Gastrocnemius medialis (tissue), 4 donors: ENCODE measurements at regions not wholly inside any gene's neighbourhood (a gene's known extent, or its start where the extent isn't known, plus 50 kb on each side); places are given as distances from the start of the nearest gene placed in this dataset.

Experiments
- ATAC-seq, 2 donors: fragments of 150-250 bp; one replicate each; pipeline ENCODE4 v1.9.1; 2016
- DNase-seq, 2 donors: peaks; one replicate each; pipeline ENCODE4 v3.0.0-alpha.2; 2019
- H3K27ac ChIP-seq, 4 donors: fragments of 200-600 bp; sonication (generic); 1 replicate in 1 of 4; 2 replicates in 3 of 4; pipeline ENCODE4 v1.5.1; 2016 to 2018; ENCODE audit warnings: mild to moderate bottlenecking in 2 of 4, moderate library complexity in 1 of 4
- H3K27me3 ChIP-seq, 3 donors: fragments of 200-600 bp; sonication (generic) in 2 of 3; 1 replicate in 1 of 3; 2 replicates in 2 of 3; pipeline versions ENCODE4 v1.5.1 to v1.6.0; 2016 to 2019; ENCODE audit warnings: mild to moderate bottlenecking in 1 of 3, moderate library complexity in 1 of 3
- H3K36me3 ChIP-seq, 2 donors: fragments of 200-600 bp; sonication (generic) in 1 of 2; one replicate each; pipeline ENCODE4 v1.5.1; 2017 to 2018
- H3K4me1 ChIP-seq, 2 donors: fragments of 200-600 bp; sonication (generic) in 1 of 2; one replicate each; pipeline ENCODE4 v1.5.1; 2016 to 2017; ENCODE audit warnings: mild to moderate bottlenecking in 2 of 2
- H3K4me3 ChIP-seq, 4 donors: fragments of 200-600 bp; sonication (generic) in 3 of 4; 1 replicate in 1 of 4; 2 replicates in 3 of 4; pipeline ENCODE4 v1.5.1; 2016 to 2019; ENCODE audit warnings: mild to moderate bottlenecking in 2 of 4
- H3K9me3 ChIP-seq, 3 donors: fragments of 200-600 bp; sonication (generic) in 2 of 3; 1 replicate in 1 of 3; 2 replicates in 2 of 3; pipeline ENCODE4 v1.5.1; 2016 to 2019
- CTCF ChIP-seq, 5 experiments: fragments of 450-650 bp in 3 of 5; fragments of 200-600 bp in 2 of 5; sonication (generic) in 2 of 5; IDR thresholded peaks in 4 of 5; conservative IDR thresholded peaks in 1 of 5; 1 replicate in 4 of 5; 2 replicates in 1 of 5; pipeline ENCODE4 v1.5.1; 2016 to 2019; ENCODE audit warnings: antibody characterized with exemption in 5 of 5, mild to moderate bottlenecking in 3 of 5, moderate library complexity in 3 of 5
- POLR2A ChIP-seq, 2 donors: fragments of 450-650 bp; IDR thresholded peaks; one replicate each; pipeline ENCODE4 v1.6.1; 2017; ENCODE audit warnings: antibody characterized with exemption in 2 of 2, mild to moderate bottlenecking in 2 of 2, moderate library complexity in 2 of 2
- in situ Hi-C, 4 donors: fragments of 200-750 bp; cut with MboI; loops; one replicate each; pipeline versions ENCODE4 v1.15.0 to v1.8.0; 2017; ENCODE audit warnings: low sequenced_read_pairs in 4 of 4
- intact Hi-C: fragments of 100-400 bp; cut with DNase I; formaldehyde crosslinking; loops from one replicate; pipeline ENCODE4 v1.15.1; 2023; ENCODE audit warnings: low total_unique reads

DNA sequence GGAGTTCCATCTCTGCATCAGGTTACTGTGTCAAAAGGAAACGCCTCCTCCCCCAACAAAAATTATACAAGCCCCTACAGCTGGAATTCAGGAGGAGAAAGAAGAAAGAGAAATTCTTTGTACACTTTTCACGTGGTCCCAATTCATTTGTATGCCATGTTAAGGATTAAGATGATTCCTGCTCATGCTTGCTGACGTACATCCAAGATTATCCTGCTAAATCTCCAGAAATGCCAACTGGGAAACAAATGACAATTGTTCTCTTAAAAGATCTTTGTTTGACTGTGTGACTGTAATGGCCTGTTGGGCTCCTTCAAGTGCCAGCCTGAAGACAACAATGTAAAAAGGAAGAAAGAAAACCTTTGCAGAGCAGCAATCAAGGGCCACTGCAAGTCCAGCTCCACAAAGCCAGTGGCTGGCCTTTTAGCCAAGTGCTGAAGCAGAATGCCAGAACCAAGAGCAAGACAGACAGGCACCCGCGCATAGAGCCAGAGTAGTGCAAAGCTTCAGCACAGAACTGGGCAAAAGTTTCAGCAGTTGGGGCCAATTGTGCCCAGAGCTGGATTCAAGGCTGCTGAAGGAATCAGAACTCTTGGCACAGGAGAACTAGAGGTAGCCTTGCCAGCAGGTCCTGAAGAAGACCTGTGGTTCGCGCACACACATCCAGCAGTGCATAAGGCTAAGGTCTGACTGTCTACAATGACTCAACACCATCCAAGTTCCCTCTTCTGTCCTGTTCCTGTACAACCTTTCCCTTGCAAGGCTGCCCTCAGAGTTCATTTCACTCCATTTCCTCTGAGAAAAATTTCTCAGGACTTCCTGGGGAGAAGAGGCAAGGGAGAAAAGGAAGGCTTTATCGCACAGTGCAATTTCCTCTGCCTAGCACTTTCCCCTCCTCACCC is 209.7 kb upstream of the BMP4 start:
- intact Hi-C loops (no loop called here), in situ Hi-C loops (loop anchor here in 1 of 4 donors (5.0 kb wide), 1 partner anchor 629 kb away; no protein-coding TSS in a partner anchor)
- Histone ChIP-seq H3K36me3 (no peaks in the 10 kb centered on the region), H3K4me3 (no peak overlapping the region), H3K27me3 (no peaks in the 10 kb centered on the region), H3K9me3 (no peaks in the 10 kb centered on the region), H3K27ac (no peak overlapping the region), H3K4me1 (no peaks in the 10 kb centered on the region)
- no peak for ATAC-seq
- no peak for TF ChIP-seq POLR2A (IDR thresholded peaks at IDR 0.05)
- no peak for TF ChIP-seq CTCF (IDR thresholded peaks at IDR 0.05 in 4 of 5, conservative IDR thresholded peaks at IDR 0.05 in 1 of 5)
- DNase-seq: no peak

DNA sequence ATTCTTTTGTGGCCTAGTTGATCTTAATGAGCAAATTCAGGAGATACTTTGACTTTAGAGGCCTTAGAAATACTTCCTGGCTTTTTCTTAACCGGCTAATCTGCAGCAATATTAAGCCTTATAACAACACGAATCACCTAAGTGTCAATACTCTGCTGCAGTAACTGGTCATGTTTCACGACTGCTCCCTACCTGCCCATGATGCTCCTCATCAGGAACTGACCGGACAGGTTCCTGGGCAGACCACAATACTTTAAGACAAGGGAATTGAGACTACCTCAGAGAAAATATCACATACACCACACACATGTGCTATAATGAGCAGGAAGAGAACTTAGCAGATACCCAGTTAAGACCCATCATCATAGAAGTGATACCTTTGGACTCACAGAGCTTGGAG is 211.9 kb upstream of the BMP4 start:
- H3K27ac ChIP-seq: no peak overlapping the region
- TF ChIP-seq CTCF (IDR thresholded peaks at IDR 0.05 in 4 of 5, conservative IDR thresholded peaks at IDR 0.05 in 1 of 5) (no peak), POLR2A (IDR thresholded peaks at IDR 0.05) (no peak)
- no peaks in the 10 kb centered on the region for H3K27me3 ChIP-seq
- no peak overlapping the region for H3K4me3 ChIP-seq
- ATAC-seq (no peak), DNase-seq (no peak)
- no peaks in the 10 kb centered on the region for H3K9me3 ChIP-seq
- H3K4me1 ChIP-seq: peaks cover 0 to 5% of the 10 kb centered on the region in 2 donors
- H3K36me3 ChIP-seq: no peaks in the 10 kb centered on the region
- in situ Hi-C loops (loop anchor here in 1 of 4 donors (5.0 kb wide), 1 partner anchor 631 kb away; no protein-coding TSS in a partner anchor), intact Hi-C loops (no loop called here)

- H3K27ac ChIP-seq: no peak overlapping the region
- H3K4me3 ChIP-seq: no peak overlapping the region
- H3K9me3 ChIP-seq: no peaks in the 10 kb centered on the region
- intact Hi-C loops: no loop called here
- TF ChIP-seq CTCF (IDR thresholded peaks at IDR 0.05 in 4 of 5, conservative IDR thresholded peaks at IDR 0.05 in 1 of 5) (no peak), POLR2A (IDR thresholded peaks at IDR 0.05) (no peak)
- in situ Hi-C loops: loop anchor here in 1 of 4 donors (5.0 kb wide), 1 partner anchor 632 kb away; no protein-coding TSS in a partner anchor
- no peaks in the 10 kb centered on the region for H3K36me3 ChIP-seq
- no peaks in the 10 kb centered on the region for H3K27me3 ChIP-seq
- peaks cover 0 to 9% of the 10 kb centered on the region in 2 donors for H3K4me1 ChIP-seq
- no peak for DNase-seq
- ATAC-seq: peak in 1 of 2 donors; percentile 27
Observed at GRCh38 chr14:54169254-54169924, 212.8 kb upstream of the BMP4 start.

DNA sequence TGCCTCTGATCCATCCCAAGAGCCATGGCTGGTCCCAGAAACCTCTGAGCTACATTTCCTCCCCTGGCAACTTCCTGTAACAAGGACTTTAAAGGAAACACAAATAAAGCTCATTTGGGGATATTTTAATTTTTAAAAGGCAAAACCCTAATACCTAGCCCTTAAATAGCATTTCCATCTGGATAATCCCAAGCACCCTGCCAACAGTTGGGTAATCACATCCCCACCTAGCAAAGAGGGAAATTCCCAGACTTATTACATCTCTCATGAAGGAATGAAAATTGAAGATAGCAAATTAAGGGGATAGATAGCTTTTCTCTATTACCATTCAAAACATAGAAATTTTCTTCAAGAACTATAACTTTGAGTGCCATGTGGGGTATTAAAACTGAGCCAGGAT is 213.7 kb upstream of the BMP4 start:
- in situ Hi-C loops: loop anchor here in 1 of 4 donors (5.0 kb wide), 1 partner anchor 633 kb away; no protein-coding TSS in a partner anchor
- H3K27ac ChIP-seq: no peak overlapping the region
- TF ChIP-seq CTCF (IDR thresholded peaks at IDR 0.05 in 4 of 5, conservative IDR thresholded peaks at IDR 0.05 in 1 of 5) (no peak), POLR2A (IDR thresholded peaks at IDR 0.05) (no peak)

More for the DNA sequence above, 213.7 kb upstream of the BMP4 start:
- H3K4me1 ChIP-seq: peaks cover 0 to 12% of the 10 kb centered on the region in 2 donors
- intact Hi-C loops: loop anchor here (10.0 kb wide), 2 partner anchors 196 to 736 kb away; no protein-coding TSS in a partner anchor
- peak; percentile 6 to 16 for DNase-seq
- no peak overlapping the region for H3K4me3 ChIP-seq
- H3K9me3 ChIP-seq: no peaks in the 10 kb centered on the region
- ATAC-seq: no peak
- no peaks in the 10 kb centered on the region for H3K27me3 ChIP-seq
- H3K36me3 ChIP-seq: no peaks in the 10 kb centered on the region
